OCI-LY1 (cell line): ENCODE measurements at regions not wholly inside any gene's neighbourhood (a gene's known extent, or its start where the extent isn't known, plus 50 kb on each side); places are given as distances from the start of the nearest gene placed in this dataset.

Experiments used
- CTCF ChIP-seq: fragments of 200-600 bp; sonication (generic), shearing (Covaris generic); IDR thresholded peaks from 2 replicates; pipeline ENCODE4 v1.5.1; 2017; ENCODE audit warnings: mild to moderate bottlenecking, antibody characterized with exemption, low read length, moderate library complexity, mixed read lengths
- EZH2 ChIP-seq: fragments of 200-600 bp; sonication (generic), shearing (Covaris generic); IDR thresholded peaks from 2 replicates; pipeline ENCODE4 v1.8.0; 2017; ENCODE audit warnings: borderline replicate concordance, mixed run types, mild to moderate bottlenecking, antibody characterized with exemption, low read length, moderate library complexity, mixed read lengths

DNA sequence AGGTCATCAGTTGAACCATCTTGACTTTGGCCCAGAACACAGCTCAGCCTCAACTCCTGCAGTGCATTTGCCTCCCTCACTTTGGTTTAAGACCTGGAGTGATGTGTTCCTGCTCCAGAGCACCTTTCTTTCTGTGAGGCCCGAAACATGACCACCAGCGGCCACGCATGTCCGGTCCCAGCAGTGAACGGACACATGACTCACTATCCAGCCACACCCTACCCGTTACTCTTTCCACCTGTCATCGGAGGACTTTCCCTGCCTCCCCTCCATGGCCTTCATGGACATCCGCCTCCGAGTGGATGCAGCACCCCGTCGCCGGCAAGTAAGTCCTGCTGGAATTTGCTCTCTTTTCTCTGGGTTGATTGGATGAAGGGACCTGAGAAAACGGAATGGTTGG lies 253.8 kb upstream of the RARB start:
- TF ChIP-seq CTCF, result no peak
- TF ChIP-seq EZH2, result no peak
